ENCODE measurements at regions not wholly inside any gene's neighbourhood (a gene's known extent, or its start where the extent isn't known, plus 50 kb on each side); places are given as distances from the start of the nearest gene placed in this dataset.
"Not testable (repeated sequence)": the region's sequence is repeated elsewhere in the genome, so short reads cannot be mapped to it uniquely, and the experiment has no call there.

- no peak for DNase-seq
Observed at GRCh38 chr2:194328456-194328855, 1328.6 kb upstream of the SLC39A10 start.

DNA sequence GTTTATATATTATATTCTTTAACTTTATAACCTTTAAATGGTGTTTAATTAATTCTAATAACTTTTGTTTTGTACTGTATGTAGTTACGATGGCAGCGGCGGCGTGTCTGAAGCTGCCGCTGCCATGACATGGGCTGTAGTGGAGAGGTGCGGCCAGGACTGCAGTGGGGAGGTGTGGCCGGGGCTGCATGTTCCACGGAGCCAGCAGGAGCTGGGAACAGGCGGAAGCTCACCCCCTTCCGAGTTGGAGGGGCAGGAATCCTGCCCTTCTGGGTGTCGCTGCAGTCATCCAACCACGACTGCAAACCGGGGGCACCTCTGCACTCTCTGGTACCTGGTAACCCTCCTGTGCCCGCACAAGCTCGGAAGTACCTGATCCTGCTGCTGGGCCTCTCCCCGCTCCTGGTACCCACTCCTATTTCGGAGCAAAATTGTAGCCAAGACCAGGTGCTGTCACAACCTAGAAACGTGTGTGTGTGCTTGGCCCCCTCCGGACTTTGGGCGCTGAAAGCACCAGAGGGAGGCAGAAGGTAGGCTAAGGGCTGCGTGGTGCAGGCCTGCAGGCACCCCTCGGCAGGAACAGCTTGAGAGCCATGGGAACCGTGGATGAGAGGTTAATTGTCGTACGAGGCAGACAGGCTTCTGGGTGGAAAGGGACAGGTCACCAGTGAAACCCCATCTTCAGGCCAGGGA lies 1329.7 kb upstream of the SLC39A10 start:
- DNase-seq: no peak

- DNase-seq: no peak
Observed at GRCh38 chr2:194323740-194324139, 1333.3 kb upstream of the SLC39A10 start.

- no peak for DNase-seq
Observed at GRCh38 chr2:194320520-194320919, 1336.5 kb upstream of the SLC39A10 start.

DNA sequence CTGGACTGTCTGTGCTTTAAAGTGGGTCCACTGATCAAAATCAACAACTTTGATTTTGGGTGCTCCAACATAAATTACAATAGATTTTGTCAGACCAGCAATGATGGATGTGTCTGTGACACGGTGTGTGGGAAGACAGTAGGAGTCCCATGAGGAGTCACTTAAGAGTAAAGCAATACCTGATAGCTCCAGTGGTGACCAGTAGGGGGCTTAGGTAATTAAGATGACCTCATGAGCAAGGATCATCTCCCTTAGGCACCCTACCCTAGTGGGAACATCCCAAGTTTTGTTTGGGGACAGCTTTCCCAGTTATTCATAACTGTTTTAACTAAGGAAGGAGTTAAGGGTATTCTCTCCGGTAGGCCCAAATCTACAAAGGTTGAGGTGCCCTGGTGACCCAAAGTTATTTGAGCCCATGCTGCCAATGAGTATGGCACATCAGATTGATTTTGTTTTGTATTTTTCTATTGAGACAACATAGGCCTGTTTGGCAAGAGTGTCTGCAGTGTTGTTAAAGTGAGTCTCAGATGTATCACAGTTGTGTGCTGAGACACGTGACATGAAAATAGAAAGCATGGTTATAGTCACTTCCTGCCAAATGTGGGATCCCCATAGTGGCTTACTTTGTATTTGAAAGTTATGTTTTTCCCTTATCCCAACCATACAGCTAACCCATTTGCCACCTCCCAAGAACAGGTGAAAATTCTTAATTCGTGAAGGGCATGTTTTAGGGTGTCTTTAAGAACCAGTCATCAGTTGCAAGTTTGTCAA lies 1337.6 kb upstream of the SLC39A10 start:
- DNase-seq: no peak

- DNase-seq: no peak
Observed at GRCh38 chr2:194314042-194314441, 1343.0 kb upstream of the SLC39A10 start.

GRCh38 chr2:194304191-194304590 lies 1352.8 kb upstream of the SLC39A10 start:
- DNase-seq: no peak

DNA sequence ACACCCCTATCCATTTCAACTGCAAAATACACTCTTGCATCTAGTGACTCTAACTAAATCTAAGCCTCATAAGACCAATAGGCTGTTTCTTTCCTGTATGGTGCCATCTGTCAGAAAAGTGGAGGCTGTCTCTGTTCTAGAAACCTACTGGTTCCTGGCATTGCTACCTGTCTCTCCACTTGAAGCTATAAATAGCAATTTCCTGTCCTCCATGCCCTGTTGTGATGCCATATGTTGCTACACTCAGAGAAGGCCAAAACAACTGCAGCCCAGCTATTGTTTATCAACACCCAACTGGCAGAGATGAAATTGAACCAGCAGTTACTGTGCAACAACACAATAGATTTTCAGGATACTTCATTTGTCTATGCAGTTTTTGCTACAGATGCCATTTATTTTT lies 1355.1 kb upstream of the SLC39A10 start:
- DNase-seq: peak in 2 of 3 experiments; percentile 14 to 62

DNA sequence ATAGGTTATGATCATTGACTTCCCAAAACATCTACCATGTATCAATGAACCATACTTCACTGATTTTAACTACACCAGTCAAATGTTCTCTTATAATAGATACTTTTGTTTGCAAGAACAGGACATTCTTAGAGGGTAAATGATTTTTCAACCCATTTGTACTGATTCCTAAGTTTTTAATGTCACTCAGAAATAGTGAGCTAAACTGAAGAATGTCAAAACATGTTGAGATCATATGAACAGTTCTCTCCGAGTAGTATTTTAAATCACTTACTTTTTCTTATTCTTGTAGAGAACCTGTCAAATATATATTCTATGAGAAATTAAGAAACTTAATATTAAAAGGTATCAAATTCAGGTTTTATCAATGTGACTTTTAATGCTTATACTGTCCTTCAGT lies 1362.9 kb upstream of the SLC39A10 start:
- DNase-seq: no peak

GRCh38 chr2:194291104-194291503 lies 1365.9 kb upstream of the SLC39A10 start:
- no peak for DNase-seq

- no peak for DNase-seq
Observed at GRCh38 chr2:194289712-194290346, 1367.2 kb upstream of the SLC39A10 start.

DNA sequence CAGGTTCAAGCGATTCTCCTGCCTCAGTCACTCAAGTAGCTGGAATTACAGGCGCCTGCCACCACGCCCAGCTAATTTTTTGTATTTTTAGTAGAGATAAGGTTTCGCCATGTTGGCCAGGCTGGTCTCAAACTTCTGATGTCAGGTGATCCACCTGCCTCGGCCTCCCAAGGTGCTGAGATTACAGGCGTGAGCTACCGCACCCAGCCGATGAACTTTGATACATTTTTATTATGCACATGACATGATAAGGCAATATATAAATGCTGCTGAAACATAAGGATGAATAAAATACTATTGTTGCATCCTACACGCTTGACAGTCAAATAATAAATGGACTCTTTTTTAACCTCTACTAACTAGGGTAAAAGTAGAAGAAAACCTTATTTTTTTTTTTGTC lies 1380.4 kb upstream of the SLC39A10 start:
- DNase-seq: not testable (repeated sequence)

- DNase-seq: peak in 1 of 3 experiments; percentile 3
Observed at GRCh38 chr2:194271293-194271961, 1385.6 kb upstream of the SLC39A10 start.

- no peak for DNase-seq
Observed at GRCh38 chr2:194270648-194271047, 1386.4 kb upstream of the SLC39A10 start.

DNA sequence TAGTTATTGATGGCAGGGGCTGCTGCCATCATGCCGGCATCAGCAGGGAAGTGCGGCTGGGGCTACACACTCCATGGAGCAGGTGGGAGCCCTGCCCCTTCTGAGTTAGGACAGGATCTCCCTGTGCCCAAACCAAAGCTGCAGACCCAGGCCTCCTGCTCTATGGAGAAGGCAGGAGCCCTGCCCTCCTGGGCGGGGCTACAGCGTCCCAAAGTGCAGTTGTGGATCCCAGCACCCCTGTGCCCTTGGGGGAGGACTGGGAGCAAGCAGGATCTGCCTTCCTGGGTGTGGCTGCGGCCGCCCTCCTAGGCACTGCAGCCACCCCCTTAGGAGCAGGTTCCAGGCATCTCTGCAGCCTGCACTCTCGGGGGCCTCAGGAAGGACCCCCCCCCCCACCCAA lies 1392.4 kb upstream of the SLC39A10 start:
- no peak for DNase-seq

DNA sequence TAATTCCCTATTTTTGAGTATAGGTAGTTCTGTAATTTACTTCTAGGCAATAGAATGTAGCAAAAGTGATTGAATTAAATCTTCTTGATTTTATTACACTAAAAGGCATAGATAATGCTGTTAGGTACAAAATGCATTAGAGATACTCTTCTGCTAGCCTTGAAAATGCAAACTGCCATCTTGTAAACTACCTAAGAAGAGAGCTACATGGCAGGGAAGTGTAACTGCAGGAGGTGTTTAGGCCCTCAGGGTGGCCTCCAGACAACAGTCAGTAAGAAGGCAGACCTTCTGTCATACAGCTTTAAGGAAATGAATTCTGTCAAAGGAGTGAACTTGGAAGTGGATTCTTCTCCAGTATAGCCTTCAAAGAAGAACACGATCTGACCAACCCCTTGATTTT lies 1396.8 kb upstream of the SLC39A10 start:
- no peak for DNase-seq

- DNase-seq: no peak
Observed at GRCh38 chr2:194257095-194257494, 1399.9 kb upstream of the SLC39A10 start.

- no peak for DNase-seq
Observed at GRCh38 chr2:194253528-194254259, 1403.3 kb upstream of the SLC39A10 start.

- no peak for DNase-seq
Observed at GRCh38 chr2:194252127-194252526, 1404.9 kb upstream of the SLC39A10 start.

GRCh38 chr2:194232600-194232999 lies 1424.4 kb upstream of the SLC39A10 start:
- no peak for DNase-seq

GRCh38 chr2:194223218-194223617 lies 1433.8 kb upstream of the SLC39A10 start:
- DNase-seq: peak in 1 of 3 experiments; percentile 15

DNA sequence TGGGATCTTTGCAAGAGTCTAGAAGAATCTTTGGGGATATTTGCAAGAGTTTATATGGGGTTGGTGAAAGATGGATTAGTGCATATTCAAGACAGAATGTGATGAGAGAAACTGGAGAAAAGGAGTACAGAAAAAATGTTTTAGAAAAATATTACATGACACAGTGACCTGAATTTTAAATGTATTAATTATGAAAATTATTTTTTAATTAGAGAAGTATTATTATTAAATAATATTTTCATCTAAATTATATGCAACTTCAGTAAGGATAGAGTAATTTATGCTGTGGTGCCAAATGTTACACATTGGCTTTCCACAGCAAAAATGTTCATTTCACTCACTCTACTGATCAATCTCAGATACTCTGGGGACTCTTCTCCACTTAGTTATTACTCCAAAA lies 1442.8 kb upstream of the SLC39A10 start:
- DNase-seq: no peak

All from NCI-H1417 (cell line).